ENCODE measurements at regions not wholly inside any gene's neighbourhood (a gene's known extent, or its start where the extent isn't known, plus 50 kb on each side); places are given as distances from the start of the nearest gene placed in this dataset.

DNA sequence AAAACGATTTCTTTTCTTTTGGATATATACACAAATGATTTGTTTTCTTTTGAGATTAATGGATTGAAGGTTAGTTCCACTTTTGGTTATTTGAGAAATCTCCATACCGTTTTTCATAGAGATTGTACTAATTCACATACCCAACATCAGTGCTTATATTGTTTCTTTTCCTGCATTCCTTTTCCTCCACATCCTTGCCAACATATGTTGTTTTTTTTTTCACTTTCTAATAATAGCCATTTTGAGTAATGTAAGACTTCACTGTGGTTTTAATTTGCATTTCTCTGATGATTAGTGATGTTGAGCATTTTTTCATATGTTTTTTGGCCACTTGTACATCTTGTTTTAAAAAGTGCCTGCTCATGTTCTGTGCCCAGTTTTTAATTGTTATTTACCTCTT lies 846.4 kb upstream of the EYS start:
- POLR2A ChIA-PET (ENCODE audit: unreplicated experiment) = no interaction called here
- no peaks in the 10 kb centered on the region for H3K9me2 ChIP-seq (ENCODE audit: insufficient read depth)
- no peak for DNase-seq
- H3K27ac ChIP-seq = no peak overlapping the region
- BruUV-seq (replicated peaks) = no TSS peak
- no peaks in the 10 kb centered on the region for H3K79me2 ChIP-seq (ENCODE audit: low read depth)
- no peak overlapping the region for H3K4me3 ChIP-seq
- no peak overlapping the region for H3K4me2 ChIP-seq
- CTCF ChIA-PET = no interaction called here
- TF ChIP-seq, protein P1, sequence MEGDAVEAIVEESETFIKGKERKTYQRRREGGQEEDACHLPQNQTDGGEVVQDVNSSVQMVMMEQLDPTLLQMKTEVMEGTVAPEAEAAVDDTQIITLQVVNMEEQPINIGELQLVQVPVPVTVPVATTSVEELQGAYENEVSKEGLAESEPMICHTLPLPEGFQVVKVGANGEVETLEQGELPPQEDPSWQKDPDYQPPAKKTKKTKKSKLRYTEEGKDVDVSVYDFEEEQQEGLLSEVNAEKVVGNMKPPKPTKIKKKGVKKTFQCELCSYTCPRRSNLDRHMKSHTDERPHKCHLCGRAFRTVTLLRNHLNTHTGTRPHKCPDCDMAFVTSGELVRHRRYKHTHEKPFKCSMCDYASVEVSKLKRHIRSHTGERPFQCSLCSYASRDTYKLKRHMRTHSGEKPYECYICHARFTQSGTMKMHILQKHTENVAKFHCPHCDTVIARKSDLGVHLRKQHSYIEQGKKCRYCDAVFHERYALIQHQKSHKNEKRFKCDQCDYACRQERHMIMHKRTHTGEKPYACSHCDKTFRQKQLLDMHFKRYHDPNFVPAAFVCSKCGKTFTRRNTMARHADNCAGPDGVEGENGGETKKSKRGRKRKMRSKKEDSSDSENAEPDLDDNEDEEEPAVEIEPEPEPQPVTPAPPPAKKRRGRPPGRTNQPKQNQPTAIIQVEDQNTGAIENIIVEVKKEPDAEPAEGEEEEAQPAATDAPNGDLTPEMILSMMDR (conservative IDR thresholded peaks at IDR 0.05) = no peak
- no peak for TF ChIP-seq EZH2 (IDR thresholded peaks at IDR 0.05; ENCODE audit: low read depth)
- no peaks in the 10 kb centered on the region; the same call in 1 of the 2 replicates for H3K9me3 ChIP-seq (ENCODE audit: insufficient read depth, low read depth)
- H3K27me3 ChIP-seq (ENCODE audit: insufficient read depth, low read depth) = no peaks in the 10 kb centered on the region
- no peaks in the 10 kb centered on the region for H3K36me3 ChIP-seq (ENCODE audit: low read depth)
- no peaks in the 10 kb centered on the region for H3F3A ChIP-seq (ENCODE audit: insufficient read depth, low read depth)
- H4K20me1 ChIP-seq (ENCODE audit: insufficient read depth) = no peaks in the 10 kb centered on the region
- H2AFZ ChIP-seq = no peak overlapping the region
- intact Hi-C loops (cut with micrococcal nuclease; ENCODE audit: unreplicated experiment) = no loop called here
- H3K4me1 ChIP-seq (replicated peaks; ENCODE audit: insufficient read depth) = no peaks in the 10 kb centered on the region

GRCh38 chr6:66538551-66539135 lies 831.6 kb upstream of the EYS start:
- Histone ChIP-seq H3K27ac (no peak overlapping the region), H3K9me3 (ENCODE audit: insufficient read depth, low read depth) (no peaks in the 10 kb centered on the region), H3K4me3 (no peak overlapping the region), H4K20me1 (ENCODE audit: insufficient read depth) (no peaks in the 10 kb centered on the region), H3K79me2 (ENCODE audit: low read depth) (no peaks in the 10 kb centered on the region), H3K36me3 (ENCODE audit: low read depth) (no peaks in the 10 kb centered on the region), H3K4me2 (no peak overlapping the region), H3K27me3 (ENCODE audit: insufficient read depth, low read depth) (no peaks in the 10 kb centered on the region), H3F3A (ENCODE audit: insufficient read depth, low read depth) (no peaks in the 10 kb centered on the region), H3K4me1 (replicated peaks; ENCODE audit: insufficient read depth) (no peaks in the 10 kb centered on the region), H3K9me2 (ENCODE audit: insufficient read depth) (no peaks in the 10 kb centered on the region), H2AFZ (no peak overlapping the region)
- CTCF ChIA-PET = no interaction called here
- no peak for DNase-seq
- TF ChIP-seq, protein P1 (conservative IDR thresholded peaks at IDR 0.05) = no peak
- TF ChIP-seq EZH2 (IDR thresholded peaks at IDR 0.05; ENCODE audit: low read depth) = no peak
- no TSS peak for BruUV-seq (replicated peaks)
- POLR2A ChIA-PET (ENCODE audit: unreplicated experiment) = no interaction called here
- intact Hi-C loops (cut with micrococcal nuclease; ENCODE audit: unreplicated experiment) = no loop called here

DNA sequence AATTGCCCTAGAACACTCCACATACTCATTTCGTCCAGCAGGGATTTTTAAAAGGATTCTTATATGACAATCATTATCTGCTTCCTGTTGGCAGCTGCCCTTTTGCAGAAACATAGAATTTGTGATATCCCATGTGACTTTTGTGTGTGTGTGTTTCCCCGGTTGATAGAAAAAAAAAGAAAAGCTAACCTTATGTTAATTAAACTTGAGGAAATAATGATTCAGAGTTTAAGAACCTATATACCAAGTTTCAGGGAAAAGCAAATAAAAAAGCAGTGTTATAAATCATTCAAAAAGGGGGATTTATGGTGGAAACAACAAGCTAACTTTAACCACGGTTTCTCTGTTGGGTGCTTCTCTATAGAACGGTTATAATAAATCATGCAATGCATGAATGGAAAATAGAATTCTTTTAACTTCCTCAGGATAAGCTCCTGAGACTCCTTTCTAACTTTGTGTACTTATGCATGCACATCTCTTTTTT lies 826.9 kb upstream of the EYS start:
- H3K27ac ChIP-seq = no peak overlapping the region
- ChIA-PET CTCF (no interaction called here), POLR2A (ENCODE audit: unreplicated experiment) (no interaction called here)
- DNase-seq = no peak
- H3K4me1 ChIP-seq (replicated peaks; ENCODE audit: insufficient read depth) = no peaks in the 10 kb centered on the region
- H3K36me3 ChIP-seq (ENCODE audit: low read depth) = no peaks in the 10 kb centered on the region
- H4K20me1 ChIP-seq (ENCODE audit: insufficient read depth) = no peaks in the 10 kb centered on the region
- no peak overlapping the region for H3K4me2 ChIP-seq
- TF ChIP-seq, protein P1 (conservative IDR thresholded peaks at IDR 0.05) = no peak
- TF ChIP-seq EZH2 (IDR thresholded peaks at IDR 0.05; ENCODE audit: low read depth) = no peak
- no peaks in the 10 kb centered on the region for H3K9me2 ChIP-seq (ENCODE audit: insufficient read depth)
- no peaks in the 10 kb centered on the region for H3K27me3 ChIP-seq (ENCODE audit: insufficient read depth, low read depth)
- intact Hi-C loops (cut with micrococcal nuclease; ENCODE audit: unreplicated experiment) = no loop called here
- no peaks in the 10 kb centered on the region for H3K79me2 ChIP-seq (ENCODE audit: low read depth)
- H3K9me3 ChIP-seq (ENCODE audit: insufficient read depth, low read depth) = no peaks in the 10 kb centered on the region
- no peaks in the 10 kb centered on the region for H3F3A ChIP-seq (ENCODE audit: insufficient read depth, low read depth)
- BruUV-seq (replicated peaks) = no TSS peak
- H3K4me3 ChIP-seq = no peak overlapping the region
- 0 out of 2 replicates have a peak overlapping the region, but pooled peaks have one; percentile 44 for H2AFZ ChIP-seq

Measured in PC-9 (cell line).